BJ (cell line): ENCODE measurements at regions not wholly inside any gene's neighbourhood (a gene's known extent, or its start where the extent isn't known, plus 50 kb on each side); places are given as distances from the start of the nearest gene placed in this dataset.

Experiments used
- CTCF ChIA-PET: fragments of 350-600 bp; formaldehyde crosslinking; extraction: SDS; loops from one replicate; lab custom pipeline; 2021; ENCODE audit warnings: antibody characterized with exemption, inconsistent platforms; lab: Yijun Ruan, JAX
- POLR2A ChIA-PET: fragments of 300-600 bp; sonication (Branson Sonifier 250); formaldehyde crosslinking; extraction: SDS; loops from one replicate; lab custom pipeline; 2021; ENCODE audit warnings: antibody characterized with exemption; lab: Charles Lee
- DNase-seq: peaks from one replicate; pipeline ENCODE4 v3.0.0-alpha.2; 2011; ENCODE audit warnings: low read depth
- H3K27me3 ChIP-seq: 2 replicates; pipeline ENCODE4 v1.6.0; 2011; ENCODE audit warnings: low read length; ENCODE audit not compliant: control insufficient read depth, insufficient read depth
- H3K36me3 ChIP-seq: 2 replicates; pipeline ENCODE4 v1.5.1; 2011; ENCODE audit warnings: low read length; ENCODE audit not compliant: control insufficient read depth, insufficient read depth
- H3K4me3 ChIP-seq: 2 replicates; pipeline ENCODE4 v1.5.1; 2011; ENCODE audit warnings: low read depth, mild to moderate bottlenecking, control low read depth, low read length
- CTCF ChIP-seq: IDR thresholded peaks from 2 replicates; pipeline ENCODE4 v1.5.1; 2011; ENCODE audit warnings: low read depth, mild to moderate bottlenecking, control low read depth, inconsistent platforms, low read length, moderate library complexity; ENCODE audit not compliant: insufficient read depth

- CTCF ChIA-PET, result no interaction called here
- Histone ChIP-seq H3K4me3 (no peak overlapping the region), H3K36me3 (no peaks in the 10 kb centered on the region), H3K27me3 (peaks cover 2% of the 10 kb centered on the region)
- DNase-seq, result no peak
- POLR2A ChIA-PET, result no interaction called here
- TF ChIP-seq CTCF, result no peak
Observed at GRCh38 chr1:116205941-116206679, 94.9 kb downstream of the MAB21L3 start.

- H3K4me3 ChIP-seq, result no peak overlapping the region
- H3K27me3 ChIP-seq, result peaks cover 2% of the 10 kb centered on the region
- H3K36me3 ChIP-seq, result no peaks in the 10 kb centered on the region
- POLR2A ChIA-PET, result no interaction called here
- CTCF ChIA-PET, result no interaction called here
- DNase-seq, result no peak
- no peak for TF ChIP-seq CTCF
Observed at GRCh38 chr1:116207126-116207735, 96.0 kb downstream of the MAB21L3 start.

- DNase-seq, result no peak
- POLR2A ChIA-PET, result no interaction called here
- Histone ChIP-seq H3K4me3 (no peak overlapping the region), H3K36me3 (no peaks in the 10 kb centered on the region), H3K27me3 (peaks cover 1% of the 10 kb centered on the region)
- TF ChIP-seq CTCF, result no peak
- CTCF ChIA-PET, result no interaction called here
Observed at GRCh38 chr1:116208136-116208535, 96.9 kb downstream of the MAB21L3 start.

DNA sequence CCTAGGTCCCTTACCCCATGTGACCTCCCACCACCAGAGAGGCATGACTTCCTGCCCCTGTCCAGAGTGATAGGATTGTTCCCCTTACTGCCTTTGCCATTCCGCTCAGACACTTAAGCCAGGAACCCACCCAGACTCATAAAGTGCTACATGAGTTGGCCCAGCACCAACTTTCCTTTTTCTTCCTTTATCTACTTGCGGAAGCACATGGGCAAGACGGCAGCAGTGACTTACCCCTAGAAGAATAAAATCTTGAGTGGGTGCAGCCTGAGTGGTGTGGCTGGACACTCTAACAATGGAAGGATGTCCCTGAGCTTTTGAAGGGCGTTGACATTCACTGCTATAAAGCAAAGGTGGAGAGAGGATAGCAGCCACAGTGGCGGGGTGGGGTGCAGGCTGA lies 100.1 kb downstream of the MAB21L3 start:
- H3K4me3 ChIP-seq, result no peak overlapping the region
- POLR2A ChIA-PET, result no interaction called here
- H3K36me3 ChIP-seq, result no peaks in the 10 kb centered on the region
- no peaks in the 10 kb centered on the region for H3K27me3 ChIP-seq
- no peak for TF ChIP-seq CTCF
- no peak for DNase-seq
- CTCF ChIA-PET, result no interaction called here

- ChIA-PET POLR2A (no interaction called here), CTCF (no interaction called here)
- Histone ChIP-seq H3K27me3 (no peaks in the 10 kb centered on the region; the same call in 1 of the 2 replicates), H3K36me3 (no peaks in the 10 kb centered on the region), H3K4me3 (no peak overlapping the region)
- no peak for DNase-seq
- TF ChIP-seq CTCF, result no peak
Observed at GRCh38 chr1:116218922-116219321, 107.7 kb downstream of the MAB21L3 start.
